ENCODE measurements at regions not wholly inside any gene's neighbourhood (a gene's known extent, or its start where the extent isn't known, plus 50 kb on each side); places are given as distances from the start of the nearest gene placed in this dataset.

DNA sequence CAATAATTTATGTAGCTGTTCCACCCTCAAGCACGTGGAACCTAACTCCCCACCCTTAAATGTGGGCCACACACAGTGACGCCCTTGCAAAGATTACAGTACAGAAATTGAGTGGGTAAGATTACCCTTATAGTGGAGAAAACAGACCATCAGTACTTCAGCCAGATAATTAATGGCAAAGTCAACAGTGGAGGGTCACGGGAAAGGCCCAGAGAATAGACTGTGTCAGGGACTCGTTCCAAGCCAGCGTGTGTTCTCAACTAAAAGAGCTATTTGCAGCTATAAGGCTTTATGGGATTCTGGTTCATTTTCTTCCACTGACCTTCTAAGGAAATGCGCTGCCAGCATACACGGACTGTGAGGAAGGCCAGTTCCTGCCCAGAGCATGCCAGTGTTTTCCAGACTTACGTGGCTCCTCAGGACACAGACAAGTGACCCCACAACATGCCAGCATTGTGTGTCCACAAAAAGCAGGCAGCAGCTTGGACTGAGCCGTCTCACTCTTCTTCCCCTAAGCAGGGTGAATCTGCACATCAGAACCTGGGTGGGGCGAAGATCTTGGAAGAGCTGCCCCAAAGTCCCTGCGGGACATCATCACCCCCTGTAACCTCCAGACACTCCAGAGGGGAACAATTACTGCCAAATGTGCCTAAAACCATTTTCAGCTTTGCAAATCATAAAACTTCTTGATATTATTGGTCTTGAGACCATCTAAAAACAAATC lies 428.5 kb downstream of the OCA2 start:
- Histone ChIP-seq H3K4me2 (ENCODE audit: low read length) (no peak overlapping the region), H3K36me3 (ENCODE audit: insufficient read depth, low read length) (no peaks in the 10 kb centered on the region), H3K9me2 (ENCODE audit: low read depth, low read length) (no peaks in the 10 kb centered on the region), H3K27me3 (ENCODE audit: insufficient read depth, low read length) (no peaks in the 10 kb centered on the region), H3K9ac (ENCODE audit: low read length) (no peak overlapping the region), H2AFZ (ENCODE audit: low read length) (no peak overlapping the region), H3K4me3 (ENCODE audit: low read depth, low read length, poor library complexity, severe bottlenecking) (no peak overlapping the region), H3K79me2 (ENCODE audit: insufficient read depth, low read length) (no peaks in the 10 kb centered on the region), H3K9me3 (ENCODE audit: low read length) (no peaks in the 10 kb centered on the region), H3K27ac (ENCODE audit: low read depth, low read length, poor library complexity, severe bottlenecking) (no peak overlapping the region), H3K4me1 (ENCODE audit: insufficient read depth, low read length, severe bottlenecking) (no peaks in the 10 kb centered on the region), H4K20me1 (ENCODE audit: insufficient read depth, low read length) (no peaks in the 10 kb centered on the region), H3F3A (ENCODE audit: insufficient read depth, low read length) (no peaks in the 10 kb centered on the region)
- TF ChIP-seq EZH2 (IDR thresholded peaks at IDR 0.05; ENCODE audit: borderline replicate concordance, low read length) = no peak
- TF ChIP-seq, protein P1, sequence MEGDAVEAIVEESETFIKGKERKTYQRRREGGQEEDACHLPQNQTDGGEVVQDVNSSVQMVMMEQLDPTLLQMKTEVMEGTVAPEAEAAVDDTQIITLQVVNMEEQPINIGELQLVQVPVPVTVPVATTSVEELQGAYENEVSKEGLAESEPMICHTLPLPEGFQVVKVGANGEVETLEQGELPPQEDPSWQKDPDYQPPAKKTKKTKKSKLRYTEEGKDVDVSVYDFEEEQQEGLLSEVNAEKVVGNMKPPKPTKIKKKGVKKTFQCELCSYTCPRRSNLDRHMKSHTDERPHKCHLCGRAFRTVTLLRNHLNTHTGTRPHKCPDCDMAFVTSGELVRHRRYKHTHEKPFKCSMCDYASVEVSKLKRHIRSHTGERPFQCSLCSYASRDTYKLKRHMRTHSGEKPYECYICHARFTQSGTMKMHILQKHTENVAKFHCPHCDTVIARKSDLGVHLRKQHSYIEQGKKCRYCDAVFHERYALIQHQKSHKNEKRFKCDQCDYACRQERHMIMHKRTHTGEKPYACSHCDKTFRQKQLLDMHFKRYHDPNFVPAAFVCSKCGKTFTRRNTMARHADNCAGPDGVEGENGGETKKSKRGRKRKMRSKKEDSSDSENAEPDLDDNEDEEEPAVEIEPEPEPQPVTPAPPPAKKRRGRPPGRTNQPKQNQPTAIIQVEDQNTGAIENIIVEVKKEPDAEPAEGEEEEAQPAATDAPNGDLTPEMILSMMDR (IDR thresholded peaks at IDR 0.05; ENCODE audit: low read length) = no peak

GRCh38 chr15:27669641-27670040 lies 429.5 kb downstream of the OCA2 start:
- Histone ChIP-seq H3K27ac (ENCODE audit: low read depth, low read length, poor library complexity, severe bottlenecking) (no peak overlapping the region), H3K4me3 (ENCODE audit: low read depth, low read length, poor library complexity, severe bottlenecking) (no peak overlapping the region), H3K4me2 (ENCODE audit: low read length) (no peak overlapping the region), H4K20me1 (ENCODE audit: insufficient read depth, low read length) (no peaks in the 10 kb centered on the region), H3K36me3 (ENCODE audit: insufficient read depth, low read length) (no peaks in the 10 kb centered on the region), H2AFZ (ENCODE audit: low read length) (no peak overlapping the region), H3K9ac (ENCODE audit: low read length) (no peak overlapping the region), H3F3A (ENCODE audit: insufficient read depth, low read length) (no peaks in the 10 kb centered on the region), H3K9me3 (ENCODE audit: low read length) (no peaks in the 10 kb centered on the region), H3K79me2 (ENCODE audit: insufficient read depth, low read length) (no peaks in the 10 kb centered on the region), H3K27me3 (ENCODE audit: insufficient read depth, low read length) (no peaks in the 10 kb centered on the region), H3K4me1 (ENCODE audit: insufficient read depth, low read length, severe bottlenecking) (no peaks in the 10 kb centered on the region), H3K9me2 (ENCODE audit: low read depth, low read length) (no peaks in the 10 kb centered on the region)
- TF ChIP-seq, protein P1 (IDR thresholded peaks at IDR 0.05; ENCODE audit: low read length) = no peak
- TF ChIP-seq EZH2 (IDR thresholded peaks at IDR 0.05; ENCODE audit: borderline replicate concordance, low read length) = no peak

DNA sequence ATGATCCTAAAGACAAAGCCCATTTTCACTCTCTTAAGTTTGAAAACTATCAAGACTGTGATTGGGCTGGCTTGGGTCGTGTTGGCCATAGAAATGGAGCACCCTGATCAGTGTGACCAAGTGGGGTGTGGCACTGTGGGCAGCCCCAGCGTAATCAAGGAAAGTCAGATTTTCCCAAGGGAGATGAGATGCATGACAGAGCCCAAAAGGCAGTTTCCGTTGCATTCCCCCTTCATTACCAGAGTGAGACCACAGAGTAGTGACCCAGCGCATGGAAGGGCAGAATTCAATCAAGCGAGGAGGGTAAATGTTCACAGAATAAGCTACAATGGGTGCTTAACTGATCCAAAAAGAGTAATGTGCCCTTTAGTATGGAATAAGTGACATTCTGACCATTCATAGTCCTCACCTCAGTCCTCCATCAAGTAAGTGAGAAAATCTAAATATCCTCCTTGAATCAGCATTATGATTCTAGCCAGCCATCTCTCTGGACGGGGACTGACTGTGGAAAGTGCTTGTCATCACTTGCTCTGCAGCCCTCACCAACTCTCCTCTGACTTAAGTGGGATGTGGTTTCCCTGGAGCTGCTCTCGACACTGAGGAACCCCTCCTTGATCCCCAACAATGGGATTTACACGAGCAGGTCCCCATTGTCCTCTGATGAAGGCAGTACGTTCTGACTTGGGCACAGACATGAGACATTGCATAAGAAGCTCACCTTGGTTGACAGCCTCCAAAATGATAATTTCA lies 430.5 kb downstream of the OCA2 start:
- Histone ChIP-seq H3K79me2 (ENCODE audit: insufficient read depth, low read length) (no peaks in the 10 kb centered on the region), H3K4me2 (ENCODE audit: low read length) (no peak overlapping the region), H3K36me3 (ENCODE audit: insufficient read depth, low read length) (no peaks in the 10 kb centered on the region), H3K4me1 (ENCODE audit: insufficient read depth, low read length, severe bottlenecking) (no peaks in the 10 kb centered on the region), H3K4me3 (ENCODE audit: low read depth, low read length, poor library complexity, severe bottlenecking) (no peak overlapping the region), H3K9me2 (ENCODE audit: low read depth, low read length) (no peaks in the 10 kb centered on the region), H4K20me1 (ENCODE audit: insufficient read depth, low read length) (no peaks in the 10 kb centered on the region), H3K27ac (ENCODE audit: low read depth, low read length, poor library complexity, severe bottlenecking) (no peak overlapping the region), H3K9me3 (ENCODE audit: low read length) (no peaks in the 10 kb centered on the region), H3K9ac (ENCODE audit: low read length) (no peak overlapping the region), H3F3A (ENCODE audit: insufficient read depth, low read length) (no peaks in the 10 kb centered on the region), H3K27me3 (ENCODE audit: insufficient read depth, low read length) (no peaks in the 10 kb centered on the region), H2AFZ (ENCODE audit: low read length) (no peak overlapping the region)
- TF ChIP-seq EZH2 (IDR thresholded peaks at IDR 0.05; ENCODE audit: borderline replicate concordance, low read length) = no peak
- TF ChIP-seq, protein P1 (IDR thresholded peaks at IDR 0.05; ENCODE audit: low read length) = no peak
